GM19463 (cell line): ENCODE measurements at regions not wholly inside any gene's neighbourhood (a gene's known extent, or its start where the extent isn't known, plus 50 kb on each side); places are given as distances from the start of the nearest gene placed in this dataset.

ENCODE experiments used
- ATAC-seq: cut with Tn5 transposase; IDR thresholded peaks from one replicate; pipeline ENCODE4 v1.9.1; 2021; ENCODE audit warnings: mild to moderate bottlenecking, moderate library complexity; ENCODE audit not compliant: unreplicated experiment

DNA sequence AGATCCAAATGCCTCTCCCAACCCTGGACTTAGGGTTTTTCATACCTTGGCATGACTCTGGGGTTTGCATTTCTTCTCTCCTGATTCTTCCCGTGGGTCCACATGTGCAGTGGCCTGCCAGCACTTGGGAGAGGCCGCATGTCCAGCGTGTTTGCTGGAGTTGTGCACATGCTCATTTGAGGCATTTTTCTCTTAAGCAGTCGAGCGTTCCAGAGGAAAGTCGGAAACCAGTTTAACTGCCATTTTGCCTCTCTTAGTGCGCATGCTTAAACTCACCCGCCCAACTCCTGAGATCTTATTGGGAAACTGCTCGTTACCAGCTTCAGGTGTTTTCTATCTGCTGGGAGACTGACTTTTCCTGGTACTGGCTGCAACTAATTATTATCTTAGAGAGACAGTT lies 888.4 kb upstream of the PHF14 start:
- no peak for ATAC-seq

DNA sequence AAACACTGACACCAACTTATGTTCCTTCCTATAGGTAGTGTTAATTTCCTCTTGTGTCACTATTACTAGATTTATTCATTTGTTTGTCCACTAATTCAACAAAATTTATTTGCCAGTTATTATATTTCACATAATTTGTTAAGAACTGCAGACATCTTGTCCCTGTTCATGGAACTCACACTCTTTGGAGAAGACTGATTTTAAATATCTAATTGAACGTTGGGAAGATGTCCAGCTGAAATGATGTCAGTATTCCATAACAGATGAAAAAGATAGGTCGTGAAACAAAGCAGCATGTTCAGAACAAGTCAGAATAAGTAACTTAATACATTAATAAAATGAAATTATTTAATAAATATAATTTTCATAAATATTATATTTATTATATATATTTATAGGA lies 873.1 kb upstream of the PHF14 start:
- ATAC-seq, result no peak

DNA sequence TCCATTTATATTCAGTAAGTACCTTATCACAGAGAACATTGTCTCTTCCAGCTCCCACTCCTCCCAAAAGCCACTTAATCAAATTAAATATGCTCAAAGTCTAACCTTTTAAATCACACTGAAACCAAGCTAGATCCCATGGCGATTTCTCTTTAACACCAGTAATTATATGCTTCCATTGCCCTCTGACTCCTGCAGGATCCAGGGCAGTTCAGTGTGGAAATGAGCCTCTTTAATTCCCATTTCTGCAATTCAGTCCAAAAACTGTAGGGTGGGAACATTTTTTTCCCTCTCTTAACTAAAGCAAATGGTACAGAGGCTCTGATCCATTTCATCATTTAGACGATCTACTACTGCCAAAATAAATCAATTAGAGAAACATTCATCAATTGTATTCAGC lies 872.3 kb upstream of the PHF14 start:
- no peak for ATAC-seq

DNA sequence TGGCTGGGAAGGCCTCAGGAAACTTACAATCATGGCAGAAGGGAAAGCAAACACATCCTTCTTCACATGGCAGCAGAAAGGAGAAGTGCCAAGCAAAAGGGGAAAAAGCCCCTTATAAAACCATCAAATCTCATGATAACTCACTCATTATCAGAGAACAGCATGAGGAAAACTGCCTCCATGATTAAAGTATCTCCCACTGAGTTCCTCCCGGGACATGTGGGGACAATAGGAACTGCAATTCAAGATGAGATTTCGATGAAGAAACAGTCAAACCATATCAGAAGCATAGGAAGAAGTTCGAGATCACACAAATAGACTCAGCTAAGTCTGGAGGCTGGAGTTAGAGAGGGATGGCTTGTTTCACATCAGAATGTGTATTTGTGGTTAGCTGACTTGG lies 869.4 kb upstream of the PHF14 start:
- no peak for ATAC-seq

DNA sequence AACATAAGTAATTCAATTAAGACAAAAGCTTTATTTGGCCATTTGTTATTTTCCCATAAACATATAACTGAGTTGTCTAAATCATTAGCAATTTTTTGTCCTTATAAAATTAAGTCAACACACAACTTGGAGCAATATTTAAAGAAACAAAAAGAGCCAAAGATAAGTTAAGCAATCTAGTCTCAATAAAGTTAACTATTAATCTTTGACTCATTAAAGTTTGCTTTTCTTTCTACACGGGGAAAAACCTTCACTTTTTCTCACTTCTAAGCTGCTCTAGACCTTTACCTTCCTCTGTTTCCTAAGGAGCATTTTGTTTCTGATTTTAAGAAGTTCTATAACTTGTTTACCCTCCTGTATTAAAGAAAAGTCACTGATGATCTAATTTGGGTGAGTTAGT lies 867.1 kb upstream of the PHF14 start:
- no peak for ATAC-seq

DNA sequence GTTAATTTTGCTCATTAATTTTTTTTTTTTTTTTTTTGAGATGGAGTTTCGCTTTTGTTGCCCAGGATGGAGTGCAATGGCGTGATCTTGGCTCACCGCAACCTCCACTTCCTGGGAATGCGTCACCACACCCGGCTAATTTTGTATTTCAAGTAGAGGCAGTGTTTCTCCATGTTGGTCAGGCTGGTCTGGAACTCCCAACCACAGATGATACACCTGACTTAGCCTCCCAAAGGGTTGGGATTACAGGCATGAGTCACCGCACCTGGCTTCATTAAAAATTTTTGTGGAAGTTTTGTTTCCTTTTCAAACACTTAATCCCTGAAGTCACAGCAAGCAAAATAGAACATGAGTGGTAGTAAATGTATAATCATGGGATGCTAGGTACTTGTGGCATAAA lies 857.2 kb upstream of the PHF14 start:
- ATAC-seq, result no peak

DNA sequence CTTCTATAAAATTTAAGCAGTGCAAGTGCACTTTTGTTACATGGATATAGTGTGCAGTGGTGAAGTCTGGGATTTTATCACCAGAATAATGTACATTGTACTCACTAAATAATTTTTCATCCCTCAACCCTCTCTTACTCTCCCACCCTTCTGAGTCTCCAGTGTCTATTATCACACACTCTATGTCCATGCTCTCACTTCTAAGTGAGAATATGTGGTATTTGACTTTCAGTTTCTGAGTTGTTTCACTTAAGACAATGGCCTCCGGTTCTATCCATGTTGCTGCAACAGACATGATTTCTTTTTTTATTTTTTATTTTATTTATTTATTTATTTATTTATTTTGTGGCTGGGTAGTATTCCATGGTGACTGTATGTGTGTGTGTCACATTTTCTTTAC lies 855.9 kb upstream of the PHF14 start:
- ATAC-seq, result no peak

DNA sequence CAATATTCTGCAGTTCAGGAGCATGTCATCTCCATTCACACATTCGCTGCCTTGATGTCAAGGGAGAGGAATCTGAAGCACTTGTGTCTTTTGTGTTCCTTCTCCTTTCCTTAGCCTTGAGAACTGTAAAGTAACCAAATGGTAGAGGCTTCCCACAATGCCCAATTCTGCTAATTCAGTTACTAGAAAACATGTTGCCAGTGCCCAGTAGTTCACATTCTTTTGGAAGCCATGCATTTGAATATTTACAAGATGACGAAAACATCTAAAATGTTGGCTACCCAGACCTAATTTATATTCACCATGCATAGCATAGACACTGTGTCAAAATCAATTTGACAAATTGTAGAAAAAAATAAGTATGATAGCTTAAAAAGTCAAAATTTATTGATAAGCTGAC lies 852.7 kb upstream of the PHF14 start:
- no peak for ATAC-seq

DNA sequence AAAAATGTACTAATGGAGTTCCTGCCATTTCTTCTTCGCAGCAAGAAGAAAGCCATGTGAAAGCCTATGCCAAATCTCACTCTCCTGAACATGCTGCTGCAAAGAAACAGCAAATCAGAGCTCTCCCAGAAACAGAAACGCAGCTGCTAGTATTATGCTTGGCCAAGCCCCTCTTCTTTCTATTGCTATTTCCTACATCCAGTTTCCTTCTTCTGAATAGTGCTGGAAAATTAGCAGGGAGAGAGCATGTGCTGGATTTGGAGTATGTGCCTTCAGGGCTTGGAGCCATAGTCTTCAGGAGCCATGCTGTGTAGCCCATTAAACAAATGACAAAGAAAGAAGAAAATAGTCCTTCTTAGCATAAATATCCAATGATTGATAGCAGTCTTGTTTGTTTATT lies 852.0 kb upstream of the PHF14 start:
- ATAC-seq, result no peak

DNA sequence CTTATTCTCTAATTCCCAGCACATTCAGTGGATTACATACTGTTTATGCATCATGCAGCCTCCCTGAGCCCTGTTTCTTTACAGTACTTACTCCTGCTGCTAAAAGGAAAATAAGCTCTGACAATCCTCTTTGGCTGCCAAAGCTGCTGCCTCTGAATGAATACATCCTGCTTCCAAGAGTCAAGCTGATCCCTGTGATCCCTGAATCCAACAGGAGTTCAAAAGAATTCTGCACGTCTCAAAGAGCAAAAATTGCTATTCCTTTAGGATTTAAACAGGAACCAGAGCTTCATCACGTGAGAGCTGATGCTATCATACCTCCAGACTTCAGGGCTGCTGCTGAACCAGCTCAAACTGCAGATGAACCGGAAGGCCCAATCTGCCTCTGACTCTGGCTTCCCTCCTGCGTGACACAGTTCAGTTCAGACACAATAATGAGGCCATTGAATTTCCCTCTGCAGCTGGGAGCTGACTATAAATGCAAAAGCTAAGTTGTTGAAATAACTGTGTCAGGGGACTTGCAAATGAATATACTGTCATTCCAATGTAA lies 851.0 kb upstream of the PHF14 start:
- ATAC-seq, result no peak

DNA sequence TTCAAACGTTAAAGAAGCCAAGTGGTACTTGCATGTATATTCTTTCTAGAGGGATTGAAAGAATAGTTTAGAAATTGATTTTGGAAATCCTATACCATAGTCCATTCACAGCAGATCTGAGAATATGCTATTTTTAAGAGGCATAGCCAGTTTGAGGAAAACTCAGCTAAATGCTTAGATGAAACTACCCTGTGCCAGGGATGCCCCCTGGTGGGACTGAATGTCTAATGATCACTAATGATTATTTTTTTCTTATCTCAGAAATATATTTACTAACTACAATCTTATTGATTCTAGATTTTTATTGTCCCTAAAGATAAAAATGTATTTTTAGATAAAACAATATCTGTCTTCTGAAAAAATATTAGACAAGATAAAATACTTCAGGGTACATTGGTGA lies 844.9 kb upstream of the PHF14 start:
- no peak for ATAC-seq

DNA sequence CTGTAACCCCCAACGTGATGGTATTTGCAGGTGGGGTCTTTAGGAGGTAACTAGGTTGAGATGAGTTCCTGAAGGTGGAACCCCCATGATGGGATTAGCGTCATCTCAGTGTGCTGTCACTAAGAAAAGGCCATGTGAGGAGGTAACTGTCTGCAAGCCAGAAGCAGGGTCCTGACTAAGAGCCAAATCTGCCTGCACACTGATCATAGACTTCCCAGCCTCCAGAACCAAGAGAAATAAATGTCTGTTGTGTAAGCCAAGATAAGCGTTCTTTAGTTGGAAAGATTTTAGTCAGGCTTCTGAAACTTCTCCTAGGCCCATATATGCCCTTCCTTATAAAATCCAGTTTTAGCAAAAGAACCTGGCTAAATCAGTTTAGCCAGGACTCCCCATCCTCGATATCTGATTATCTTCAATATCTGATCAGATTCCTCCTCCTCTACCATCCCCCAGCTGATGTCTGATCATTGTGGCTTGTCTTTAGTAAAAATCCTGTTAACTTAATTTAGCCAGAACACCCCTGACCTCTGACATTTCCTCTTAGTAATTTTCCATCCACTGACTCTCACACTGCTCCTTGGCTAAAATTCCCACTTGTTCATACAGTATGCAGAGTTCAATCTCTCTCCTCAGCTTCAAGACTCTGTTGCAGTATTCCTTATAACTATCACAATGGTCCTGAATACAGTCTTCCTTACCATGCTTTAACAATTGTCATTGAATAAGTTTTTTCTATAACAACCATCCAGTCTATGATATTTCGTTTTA lies 835.4 kb upstream of the PHF14 start:
- no peak for ATAC-seq

DNA sequence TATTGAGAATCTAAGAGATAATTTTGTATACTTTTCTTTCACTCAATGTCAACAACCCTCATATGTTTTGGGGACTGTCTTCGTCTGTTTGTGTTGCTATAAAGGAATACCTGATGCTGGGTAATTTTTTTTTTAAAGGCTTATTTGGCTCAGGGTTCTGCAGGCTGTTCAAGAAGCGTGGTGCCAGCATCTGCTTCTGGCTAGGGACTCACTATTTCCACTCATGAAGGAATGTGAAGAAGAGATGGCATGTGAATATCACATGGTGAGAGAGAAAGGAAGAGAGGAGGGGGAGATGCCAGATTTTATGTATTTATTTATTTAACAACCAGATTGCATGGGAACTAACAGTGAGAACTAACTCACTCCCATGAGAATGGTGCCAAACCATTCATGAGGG lies 827.4 kb upstream of the PHF14 start:
- ATAC-seq, result no peak

DNA sequence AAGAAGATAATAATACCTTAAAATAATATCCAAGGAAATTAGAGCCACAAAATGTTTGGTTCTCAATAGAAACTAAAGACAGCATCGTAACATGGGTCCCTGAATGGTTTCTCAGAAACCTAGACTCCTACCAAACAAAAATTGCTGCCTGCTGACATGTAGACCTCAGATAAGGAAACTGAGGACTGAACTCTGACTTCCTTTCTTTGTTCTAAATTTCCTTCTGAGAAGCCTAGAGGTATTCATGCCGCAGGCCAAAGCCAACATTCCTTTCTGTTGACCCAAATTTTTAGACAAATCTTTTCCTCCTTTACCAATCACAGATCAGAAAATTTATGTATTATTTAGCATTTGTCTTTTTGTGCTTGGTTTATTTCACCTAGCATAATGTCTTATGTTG lies 816.7 kb upstream of the PHF14 start:
- no peak for ATAC-seq

DNA sequence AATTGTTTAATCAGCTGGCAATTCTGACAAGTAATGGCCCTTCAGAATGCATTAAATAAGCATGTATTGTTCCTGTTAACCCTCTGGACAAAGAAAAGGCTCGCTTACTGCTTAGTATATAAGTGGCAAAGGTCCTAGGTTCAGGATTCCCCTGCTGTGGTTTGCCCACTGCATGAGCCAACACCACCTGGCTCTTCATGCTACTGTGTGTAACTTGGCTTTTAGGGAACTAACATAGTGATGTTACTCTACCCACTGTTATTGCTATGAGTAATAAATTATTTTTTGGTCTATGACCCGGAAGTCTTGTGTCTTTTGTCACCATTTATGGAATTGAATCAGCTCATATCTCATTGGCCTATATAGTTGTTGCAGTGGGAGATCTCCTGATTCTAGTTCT lies 791.7 kb upstream of the PHF14 start:
- no peak for ATAC-seq

DNA sequence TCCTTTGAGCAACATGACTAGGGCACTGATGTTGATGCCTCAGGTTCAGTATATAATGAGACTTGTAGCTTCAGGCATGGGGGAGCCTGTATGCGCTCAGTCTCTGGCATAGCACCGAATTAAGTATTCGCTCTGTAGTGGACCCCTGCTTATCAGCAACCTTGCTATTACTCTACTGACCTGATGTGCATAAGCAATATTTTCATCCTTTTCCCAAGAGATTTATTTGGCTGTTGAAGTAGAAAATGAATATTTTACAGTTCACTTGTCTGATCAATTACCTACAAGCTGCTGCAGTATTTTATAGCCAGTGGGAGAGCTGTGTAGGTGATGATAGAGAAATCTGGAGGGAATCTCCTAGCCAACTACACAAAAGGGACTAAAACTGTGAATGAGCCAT lies 781.6 kb upstream of the PHF14 start:
- no peak for ATAC-seq

DNA sequence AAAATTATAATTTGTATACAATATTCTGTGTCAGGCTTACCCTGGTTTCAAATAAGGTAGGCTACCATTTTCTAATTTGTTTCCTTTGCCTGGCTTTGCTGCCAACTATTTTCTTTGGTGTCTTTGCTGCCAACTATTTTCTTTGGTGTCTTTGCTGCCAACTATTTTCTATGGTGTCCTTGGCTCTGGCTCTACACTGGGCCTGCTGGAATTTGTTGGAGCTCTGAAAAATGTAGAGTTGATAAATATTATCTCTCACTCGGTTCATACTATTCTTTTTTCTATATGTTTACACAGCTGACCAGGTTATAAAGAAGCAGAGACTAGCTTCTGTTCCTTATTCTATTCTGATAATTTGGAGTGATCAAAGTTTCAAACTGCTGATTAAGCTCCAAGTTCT lies 768.0 kb upstream of the PHF14 start:
- ATAC-seq, result no peak

DNA sequence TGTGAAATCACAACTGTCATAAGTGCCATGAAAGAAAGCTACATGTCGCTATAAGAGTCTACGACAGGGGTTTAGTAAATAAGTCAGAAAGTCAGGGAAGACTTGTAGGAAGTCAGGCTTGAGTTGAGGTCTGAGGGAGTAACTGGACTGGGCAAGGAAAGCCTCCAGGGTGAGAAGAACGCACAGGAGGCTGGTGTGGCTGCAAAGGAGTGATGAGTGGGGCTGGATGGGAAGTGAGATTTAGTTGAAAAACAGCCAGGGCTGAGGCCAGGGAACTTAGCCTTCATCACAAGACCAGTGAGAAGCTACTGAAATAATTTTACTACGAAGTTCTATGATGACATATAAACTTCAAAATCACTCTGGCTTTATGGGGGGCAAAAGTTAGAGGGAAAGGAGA lies 763.7 kb upstream of the PHF14 start:
- ATAC-seq, result no peak

DNA sequence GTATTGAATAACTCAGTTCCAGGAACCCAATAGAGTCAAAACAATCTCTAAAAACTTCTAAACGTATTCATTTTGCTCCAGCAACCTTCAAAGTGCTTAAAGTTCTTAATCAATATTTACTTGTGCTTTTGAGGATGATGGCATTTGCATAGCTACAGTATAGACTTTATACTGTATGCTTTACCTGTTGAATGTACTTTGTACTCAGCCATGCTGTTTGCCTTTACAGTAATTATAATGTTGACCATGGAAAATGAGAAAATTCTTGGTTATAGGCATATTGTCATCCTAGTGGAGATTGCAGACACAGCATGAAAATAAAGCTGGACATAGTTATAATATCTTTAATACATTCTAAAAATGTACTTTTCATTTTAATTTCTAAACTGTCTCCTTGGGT lies 762.7 kb upstream of the PHF14 start:
- no peak for ATAC-seq

DNA sequence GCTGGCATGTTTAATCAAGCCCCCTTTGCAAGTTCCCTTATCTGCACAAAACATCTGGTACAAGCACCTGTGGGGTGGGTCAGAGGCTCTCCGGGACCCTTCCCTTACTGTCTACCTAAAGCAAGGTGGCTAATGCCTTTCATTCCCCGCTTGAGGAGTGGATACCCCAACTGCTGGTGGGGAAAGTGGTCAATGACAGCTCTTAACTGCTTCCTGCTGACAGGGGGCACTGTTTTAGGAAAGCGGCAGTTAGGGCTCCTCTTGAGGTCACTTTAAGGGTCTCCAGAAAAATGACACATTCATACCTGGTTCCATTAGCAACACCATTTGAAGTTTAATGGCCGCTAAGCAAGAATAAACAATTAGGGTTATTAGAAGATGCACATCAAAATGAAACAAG lies 761.8 kb upstream of the PHF14 start:
- no peak for ATAC-seq

DNA sequence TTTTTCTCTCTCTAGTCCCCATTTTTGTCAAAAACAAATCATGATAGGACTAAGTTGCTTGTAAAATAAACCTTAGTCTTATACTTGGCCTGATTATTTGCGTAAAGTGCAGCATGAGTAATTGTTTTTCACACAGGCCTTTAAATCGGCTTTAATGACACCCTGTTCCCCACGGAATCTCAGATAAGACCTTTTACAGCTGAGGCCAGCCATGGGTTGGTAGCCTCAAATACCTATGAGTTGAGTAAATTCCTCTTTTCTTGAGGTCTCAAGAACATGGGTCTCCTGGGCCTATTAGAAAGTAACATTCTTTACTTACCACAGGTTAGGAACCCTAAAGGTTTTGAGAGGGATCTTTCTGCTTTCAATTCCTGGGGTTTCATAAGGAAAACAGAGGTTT lies 761.0 kb upstream of the PHF14 start:
- no peak for ATAC-seq

DNA sequence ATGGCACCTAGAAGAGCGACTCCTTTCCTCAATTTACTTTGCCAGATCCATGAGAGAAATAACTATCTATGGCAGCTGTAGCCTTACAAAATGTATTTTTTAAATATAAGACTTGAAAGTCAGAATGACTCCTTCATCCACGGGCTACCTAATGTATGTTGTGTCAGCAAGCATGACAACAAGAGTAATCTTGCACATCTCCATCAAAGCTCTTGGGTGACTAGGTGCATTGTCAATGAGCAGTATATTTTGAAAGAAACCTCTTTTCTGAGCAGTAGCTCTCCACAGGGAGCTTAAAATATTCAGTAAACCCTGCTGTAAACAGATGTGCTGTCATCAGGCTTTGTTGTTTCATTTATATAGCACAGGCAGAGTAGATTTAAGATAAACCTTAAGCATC lies 757.2 kb upstream of the PHF14 start:
- ATAC-seq, result no peak

DNA sequence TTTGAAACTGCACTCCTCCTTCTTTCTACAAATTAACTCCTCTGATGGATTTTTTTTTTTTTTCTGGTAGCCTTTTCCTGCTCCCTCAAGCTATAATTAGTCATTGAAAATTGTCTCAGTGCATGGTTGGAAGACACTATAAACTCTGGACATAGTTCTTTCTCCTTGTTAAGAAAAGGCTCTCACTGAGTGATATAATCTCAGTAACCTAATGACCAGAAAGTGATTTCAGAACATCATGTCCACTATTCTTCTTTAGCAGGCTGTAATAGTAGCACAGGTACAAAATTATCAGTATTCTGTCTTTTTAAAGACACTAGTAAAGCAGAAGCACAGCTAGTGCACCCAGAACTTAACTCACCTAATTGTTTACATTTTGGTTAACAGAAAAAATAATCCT lies 752.6 kb upstream of the PHF14 start:
- no peak for ATAC-seq
